ENCODE measurements at regions not wholly inside any gene's neighbourhood (a gene's known extent, or its start where the extent isn't known, plus 50 kb on each side); places are given as distances from the start of the nearest gene placed in this dataset.

DNA sequence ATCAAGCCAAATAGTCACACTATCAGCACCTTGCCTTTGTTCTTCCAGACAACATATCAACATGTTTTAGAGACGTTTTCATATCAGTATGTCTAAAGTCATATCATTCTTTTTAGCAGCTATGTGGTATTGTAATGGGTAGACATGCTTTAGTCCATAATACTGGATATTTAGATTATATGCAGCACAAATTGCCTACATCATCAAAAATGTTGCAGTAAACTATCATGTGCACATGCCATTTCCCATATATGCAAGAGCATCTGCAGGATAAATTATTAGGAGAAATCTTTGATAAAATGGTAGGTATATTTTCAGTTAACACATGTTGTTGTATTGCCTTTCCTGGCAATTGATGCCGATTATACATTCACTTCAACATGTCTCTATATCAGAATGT lies 636.5 kb downstream of the XIRP2 start:
- no peaks in the 10 kb centered on the region for H3K9me3 ChIP-seq
- no peak for TF ChIP-seq CTCF (IDR thresholded peaks at IDR 0.05)
- H3K4me1 ChIP-seq: no peaks in the 10 kb centered on the region
- no peaks in the 10 kb centered on the region for H3K27me3 ChIP-seq
- intact Hi-C loops (cut with DNase I): no loop called here
- no peak for DNase-seq (ENCODE audit: low spot score in 2 of 2)
- H3K4me3 ChIP-seq: no peak overlapping the region
- H3K36me3 ChIP-seq: no peaks in the 10 kb centered on the region
- H3K27ac ChIP-seq: no peak overlapping the region

- no peaks in the 10 kb centered on the region for H3K27me3 ChIP-seq
- intact Hi-C loops (cut with DNase I): no loop called here
- no peaks in the 10 kb centered on the region for H3K9me3 ChIP-seq
- no peaks in the 10 kb centered on the region for H3K36me3 ChIP-seq
- H3K27ac ChIP-seq: no peak overlapping the region
- no peak overlapping the region for H3K4me3 ChIP-seq
- H3K4me1 ChIP-seq: no peaks in the 10 kb centered on the region
- DNase-seq (ENCODE audit: low spot score in 2 of 2): no peak
- no peak for TF ChIP-seq CTCF (IDR thresholded peaks at IDR 0.05)
Observed at GRCh38 chr2:167510071-167510759, 621.9 kb downstream of the XIRP2 start.

DNA sequence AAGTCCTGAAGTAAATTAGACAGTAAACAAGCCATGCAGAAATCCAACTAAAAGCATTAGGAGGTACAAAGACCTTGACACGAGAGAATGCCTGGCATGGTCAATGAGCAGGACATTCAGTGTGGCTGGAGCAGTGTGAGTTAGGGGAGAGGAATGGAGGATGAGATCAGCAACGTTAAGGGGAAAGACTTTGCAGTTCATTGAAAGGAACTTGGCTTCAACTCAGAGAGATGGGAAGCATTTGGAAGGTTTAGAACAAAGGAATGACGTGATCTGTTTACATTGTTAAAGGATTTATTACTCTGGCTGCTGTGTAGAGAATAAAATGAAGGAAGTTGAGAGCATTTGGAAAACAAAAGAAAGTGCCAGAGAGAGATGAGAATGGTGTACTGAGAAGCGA lies 621.3 kb downstream of the XIRP2 start:
- Histone ChIP-seq H3K27ac (no peak overlapping the region), H3K36me3 (no peaks in the 10 kb centered on the region), H3K9me3 (no peaks in the 10 kb centered on the region), H3K4me1 (no peaks in the 10 kb centered on the region), H3K27me3 (no peaks in the 10 kb centered on the region), H3K4me3 (no peak overlapping the region)
- DNase-seq (ENCODE audit: low spot score in 2 of 2): no peak
- no peak for TF ChIP-seq CTCF (IDR thresholded peaks at IDR 0.05)
- intact Hi-C loops (cut with DNase I): no loop called here

DNA sequence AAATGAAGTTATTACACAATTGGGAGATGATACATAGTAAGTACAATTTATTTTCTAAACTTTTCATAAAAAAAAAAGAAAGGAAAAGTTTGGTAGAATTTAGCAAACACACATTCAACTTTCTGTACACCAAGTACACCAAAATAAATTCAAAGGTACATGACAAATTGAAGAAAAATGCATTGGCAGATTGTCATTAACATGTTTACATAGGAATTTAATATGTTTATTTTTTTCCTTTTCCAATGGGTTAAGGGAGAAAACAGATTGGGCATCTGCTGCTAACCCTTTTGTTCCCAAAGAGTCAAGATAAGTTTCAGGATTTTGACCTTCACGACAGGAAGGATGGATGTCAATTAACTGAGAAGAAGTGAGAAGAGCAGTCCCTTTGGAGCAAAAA lies 620.4 kb downstream of the XIRP2 start:
- Histone ChIP-seq H3K4me3 (no peak overlapping the region), H3K27me3 (no peaks in the 10 kb centered on the region), H3K36me3 (no peaks in the 10 kb centered on the region), H3K27ac (no peak overlapping the region), H3K9me3 (no peaks in the 10 kb centered on the region), H3K4me1 (no peaks in the 10 kb centered on the region)
- intact Hi-C loops (cut with DNase I): no loop called here
- DNase-seq (ENCODE audit: low spot score in 2 of 2): no peak
- no peak for TF ChIP-seq CTCF (IDR thresholded peaks at IDR 0.05)

- Histone ChIP-seq H3K27ac (no peak overlapping the region), H3K4me1 (no peaks in the 10 kb centered on the region), H3K4me3 (no peak overlapping the region), H3K36me3 (no peaks in the 10 kb centered on the region), H3K27me3 (no peaks in the 10 kb centered on the region), H3K9me3 (no peaks in the 10 kb centered on the region)
- intact Hi-C loops (cut with DNase I): no loop called here
- no peak for TF ChIP-seq CTCF (IDR thresholded peaks at IDR 0.05)
- no peak for DNase-seq (ENCODE audit: low spot score in 2 of 2)
Observed at GRCh38 chr2:167506395-167506794, 618.1 kb downstream of the XIRP2 start.

GRCh38 chr2:167504695-167505094 lies 616.4 kb downstream of the XIRP2 start:
- no peak for TF ChIP-seq CTCF (IDR thresholded peaks at IDR 0.05)
- no peak overlapping the region for H3K27ac ChIP-seq

More at GRCh38 chr2:167504695-167505094, 616.4 kb downstream of the XIRP2 start:
- no peaks in the 10 kb centered on the region for H3K4me1 ChIP-seq
- no peak for DNase-seq (ENCODE audit: low spot score in 2 of 2)
- H3K27me3 ChIP-seq: no peaks in the 10 kb centered on the region
- intact Hi-C loops (cut with DNase I): no loop called here
- no peak overlapping the region for H3K4me3 ChIP-seq
- no peaks in the 10 kb centered on the region for H3K9me3 ChIP-seq
- no peaks in the 10 kb centered on the region for H3K36me3 ChIP-seq
